ENCODE measurements at regions not wholly inside any gene's neighbourhood (a gene's known extent, or its start where the extent isn't known, plus 50 kb on each side); places are given as distances from the start of the nearest gene placed in this dataset.

DNA sequence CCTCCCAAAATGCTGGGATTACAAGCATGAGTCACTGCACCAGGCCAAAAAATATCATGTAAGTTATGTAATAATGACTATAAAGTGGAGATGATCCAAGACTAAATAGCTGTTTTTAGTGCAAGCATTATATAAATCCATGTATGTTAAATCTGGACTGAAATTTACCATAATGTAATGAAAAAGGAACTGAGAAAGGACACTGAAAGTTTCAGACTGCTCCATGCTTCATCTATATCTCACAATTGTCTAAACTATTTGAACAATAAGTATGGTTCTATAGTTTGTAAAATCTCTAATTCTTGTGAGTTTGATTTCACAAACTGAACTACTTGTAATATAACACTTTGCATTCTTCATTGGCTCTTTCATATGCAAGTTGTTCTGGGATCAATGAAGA, 2299.5 kb downstream of the PCDH9 start:
- H3K27me3 ChIP-seq (ENCODE audit: low read depth, low read length), result no peaks in the 10 kb centered on the region
- no peak overlapping the region for H3K9ac ChIP-seq (ENCODE audit: low read length)
- no peaks in the 10 kb centered on the region for H3K79me2 ChIP-seq (ENCODE audit: low read length)
- no peak overlapping the region for H3K4me3 ChIP-seq (ENCODE audit: low read length)
- no peak overlapping the region for H3K27ac ChIP-seq (ENCODE audit: low read length)
- no peaks in the 10 kb centered on the region for H3K9me3 ChIP-seq (ENCODE audit: insufficient read depth, low read length)
- TF ChIP-seq EZH2phosphoT487 (IDR thresholded peaks at IDR 0.05; ENCODE audit: low read depth), result no peak
- TF ChIP-seq, protein P1, sequence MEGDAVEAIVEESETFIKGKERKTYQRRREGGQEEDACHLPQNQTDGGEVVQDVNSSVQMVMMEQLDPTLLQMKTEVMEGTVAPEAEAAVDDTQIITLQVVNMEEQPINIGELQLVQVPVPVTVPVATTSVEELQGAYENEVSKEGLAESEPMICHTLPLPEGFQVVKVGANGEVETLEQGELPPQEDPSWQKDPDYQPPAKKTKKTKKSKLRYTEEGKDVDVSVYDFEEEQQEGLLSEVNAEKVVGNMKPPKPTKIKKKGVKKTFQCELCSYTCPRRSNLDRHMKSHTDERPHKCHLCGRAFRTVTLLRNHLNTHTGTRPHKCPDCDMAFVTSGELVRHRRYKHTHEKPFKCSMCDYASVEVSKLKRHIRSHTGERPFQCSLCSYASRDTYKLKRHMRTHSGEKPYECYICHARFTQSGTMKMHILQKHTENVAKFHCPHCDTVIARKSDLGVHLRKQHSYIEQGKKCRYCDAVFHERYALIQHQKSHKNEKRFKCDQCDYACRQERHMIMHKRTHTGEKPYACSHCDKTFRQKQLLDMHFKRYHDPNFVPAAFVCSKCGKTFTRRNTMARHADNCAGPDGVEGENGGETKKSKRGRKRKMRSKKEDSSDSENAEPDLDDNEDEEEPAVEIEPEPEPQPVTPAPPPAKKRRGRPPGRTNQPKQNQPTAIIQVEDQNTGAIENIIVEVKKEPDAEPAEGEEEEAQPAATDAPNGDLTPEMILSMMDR (IDR thresholded peaks at IDR 0.05; ENCODE audit: low read depth, low read length), result no peak
- H2AFZ ChIP-seq (ENCODE audit: low read depth, low read length), result no peak overlapping the region
- no peaks in the 10 kb centered on the region for H4K20me1 ChIP-seq (ENCODE audit: insufficient read depth, low read length)
- H3K4me2 ChIP-seq (ENCODE audit: low read length), result peak overlapping the region; percentile 21
- H3K4me1 ChIP-seq (ENCODE audit: low read length), result peaks cover 20% of the 10 kb centered on the region
- no peaks in the 10 kb centered on the region for H3K36me3 ChIP-seq (replicated peaks; ENCODE audit: low read depth, low read length)

DNA sequence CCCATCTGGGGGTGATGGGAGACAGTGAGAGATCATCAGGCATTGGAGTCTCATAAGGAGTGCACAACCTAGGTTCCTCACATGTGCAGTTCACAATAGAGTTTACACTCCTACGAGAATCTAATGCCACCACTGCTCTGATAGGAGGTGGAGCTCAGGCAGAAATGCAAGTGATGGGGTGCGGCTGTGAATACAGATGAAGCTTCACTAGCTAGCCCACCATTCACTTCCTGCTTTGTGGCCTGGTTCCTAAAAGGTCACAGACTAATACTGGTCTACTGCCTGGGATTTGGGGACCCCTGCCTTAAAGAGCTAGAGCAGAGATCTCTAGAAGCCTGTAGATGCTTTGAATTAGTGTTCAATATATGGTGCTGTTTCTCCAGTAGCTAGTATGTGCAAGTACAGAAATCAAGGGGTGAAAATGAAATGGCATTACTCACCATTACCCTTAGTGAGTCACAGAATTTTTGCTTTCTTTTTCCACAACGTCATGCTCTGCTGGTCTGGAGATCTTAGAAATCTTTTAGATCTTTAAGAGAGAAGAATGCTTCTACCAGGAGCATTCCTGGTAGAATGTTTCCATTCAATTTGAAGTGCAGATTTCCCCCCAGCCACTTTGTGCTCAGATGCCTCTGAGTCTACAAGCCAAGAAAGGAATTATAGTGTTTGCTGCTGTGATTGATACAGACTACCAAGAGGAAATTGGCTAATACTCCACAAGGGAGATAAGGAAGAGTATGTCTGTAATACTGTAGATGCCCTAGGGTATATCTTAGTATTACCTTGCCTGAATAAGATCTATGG, 2301.2 kb downstream of the PCDH9 start:
- Histone ChIP-seq H3K9ac (ENCODE audit: low read length) (no peak overlapping the region), H3K4me2 (ENCODE audit: low read length) (no peak overlapping the region), H3K36me3 (replicated peaks; ENCODE audit: low read depth, low read length) (no peaks in the 10 kb centered on the region), H4K20me1 (ENCODE audit: insufficient read depth, low read length) (no peaks in the 10 kb centered on the region), H3K27me3 (ENCODE audit: low read depth, low read length) (no peaks in the 10 kb centered on the region), H3K27ac (ENCODE audit: low read length) (no peak overlapping the region), H3K4me1 (ENCODE audit: low read length) (peaks cover 20% of the 10 kb centered on the region), H3K9me3 (ENCODE audit: insufficient read depth, low read length) (no peaks in the 10 kb centered on the region), H2AFZ (ENCODE audit: low read depth, low read length) (no peak overlapping the region), H3K79me2 (ENCODE audit: low read length) (no peaks in the 10 kb centered on the region), H3K4me3 (ENCODE audit: low read length) (no peak overlapping the region)
- TF ChIP-seq EZH2phosphoT487 (IDR thresholded peaks at IDR 0.05; ENCODE audit: low read depth), result no peak
- TF ChIP-seq, protein P1 (IDR thresholded peaks at IDR 0.05; ENCODE audit: low read depth, low read length), result no peak

DNA sequence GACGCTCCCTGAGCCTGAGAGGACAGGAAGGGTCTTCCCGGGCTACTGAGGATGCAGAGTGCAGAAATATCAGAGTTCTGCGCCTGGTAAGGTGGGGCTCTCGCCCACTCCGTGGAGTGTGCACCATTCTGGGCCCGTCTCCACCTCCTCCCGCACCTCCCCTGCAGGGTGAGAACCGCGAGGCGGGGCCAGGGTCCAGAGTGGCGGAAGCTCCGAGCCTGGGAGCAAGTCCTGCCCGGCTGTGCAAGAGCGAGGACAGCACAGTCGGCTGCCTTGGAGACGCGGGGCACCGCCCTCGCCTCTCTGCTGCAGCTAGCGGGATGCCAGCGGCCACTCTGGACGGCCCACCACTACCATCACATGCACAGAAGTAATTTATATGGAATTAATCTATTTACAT, 2304.4 kb downstream of the PCDH9 start:
- Histone ChIP-seq H3K4me2 (ENCODE audit: low read length) (no peak overlapping the region), H2AFZ (ENCODE audit: low read depth, low read length) (no peak overlapping the region), H3K79me2 (ENCODE audit: low read length) (no peaks in the 10 kb centered on the region), H3K9me3 (ENCODE audit: insufficient read depth, low read length) (no peaks in the 10 kb centered on the region), H3K9ac (ENCODE audit: low read length) (no peak overlapping the region), H3K4me3 (ENCODE audit: low read length) (no peak overlapping the region), H3K27ac (ENCODE audit: low read length) (no peak overlapping the region), H4K20me1 (ENCODE audit: insufficient read depth, low read length) (no peaks in the 10 kb centered on the region), H3K4me1 (ENCODE audit: low read length) (peaks cover 14% of the 10 kb centered on the region), H3K27me3 (ENCODE audit: low read depth, low read length) (no peaks in the 10 kb centered on the region), H3K36me3 (replicated peaks; ENCODE audit: low read depth, low read length) (no peaks in the 10 kb centered on the region)
- TF ChIP-seq, protein P1 (IDR thresholded peaks at IDR 0.05; ENCODE audit: low read depth, low read length), result no peak
- no peak for TF ChIP-seq EZH2phosphoT487 (IDR thresholded peaks at IDR 0.05; ENCODE audit: low read depth)

DNA sequence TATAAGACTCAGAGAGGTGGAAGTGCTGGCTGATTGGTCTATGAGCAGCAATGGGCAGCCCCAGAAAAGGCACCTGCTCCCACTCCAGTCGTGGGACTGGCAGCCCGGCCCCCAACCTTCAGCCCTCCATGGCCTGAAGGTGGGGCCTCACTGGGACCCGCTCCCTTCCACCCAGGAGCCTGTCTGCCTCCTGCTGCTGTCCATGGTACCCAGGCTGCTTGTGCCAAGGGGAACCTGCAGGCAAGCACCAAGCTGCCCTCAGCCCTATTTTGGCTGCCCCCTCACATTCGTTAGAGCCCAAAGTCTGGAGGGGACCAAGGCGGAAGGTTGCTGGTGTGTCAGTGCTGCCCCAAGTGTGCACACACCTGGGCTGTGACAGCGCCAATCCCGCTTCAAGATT, 2304.9 kb downstream of the PCDH9 start:
- Histone ChIP-seq H3K27me3 (ENCODE audit: low read depth, low read length) (no peaks in the 10 kb centered on the region), H3K27ac (ENCODE audit: low read length) (no peak overlapping the region), H3K4me3 (ENCODE audit: low read length) (no peak overlapping the region), H3K79me2 (ENCODE audit: low read length) (no peaks in the 10 kb centered on the region), H3K36me3 (replicated peaks; ENCODE audit: low read depth, low read length) (no peaks in the 10 kb centered on the region), H2AFZ (ENCODE audit: low read depth, low read length) (no peak overlapping the region), H3K9ac (ENCODE audit: low read length) (no peak overlapping the region), H3K4me1 (ENCODE audit: low read length) (peaks cover 9% of the 10 kb centered on the region; the same call in 1 of the 2 replicates), H3K9me3 (ENCODE audit: insufficient read depth, low read length) (no peaks in the 10 kb centered on the region), H3K4me2 (ENCODE audit: low read length) (no peak overlapping the region), H4K20me1 (ENCODE audit: insufficient read depth, low read length) (no peaks in the 10 kb centered on the region)
- no peak for TF ChIP-seq EZH2phosphoT487 (IDR thresholded peaks at IDR 0.05; ENCODE audit: low read depth)
- TF ChIP-seq, protein P1 (IDR thresholded peaks at IDR 0.05; ENCODE audit: low read depth, low read length), result no peak
